K562 (cell line): ENCODE measurements at regions not wholly inside any gene's neighbourhood (a gene's known extent, or its start where the extent isn't known, plus 50 kb on each side); places are given as distances from the start of the nearest gene placed in this dataset.

Experiments used
- ATAC-seq: fragments of 200-7000 bp; cut with Tn5 transposase; 3 replicates; pipeline ENCODE4 v1.9.1; 2020; ENCODE audit warnings: moderate library complexity
- BruUV-seq: library from RNA; stranded (reverse); fragments of 400-500 nt; replicated peaks from 2 replicates; lab custom pipeline; 2021; lab: Mats Ljungman, UMichigan
- CTCF ChIA-PET: fragments of 300-600 bp; formaldehyde crosslinking; extraction: SDS; loops from one replicate; lab custom pipeline; 2021; ENCODE audit warnings: low intra/inter-chr PET ratio; lab: Yijun Ruan, JAX
- POLR2A ChIA-PET: fragments of 300-600, 350-650 bp; sonication (Branson Sonifier 250); formaldehyde crosslinking; extraction: SDS; loops from one replicate; lab custom pipeline; 2021; ENCODE audit warnings: antibody characterized with exemption, inconsistent platforms; lab: Yijun Ruan, JAX
- DNase-seq, 4 experiments: peaks; one replicate each; pipeline versions ENCODE4 v3.0.0 to v3.0.0-alpha.2; 2011 to 2018; ENCODE audit warnings: low spot score in 3 of 4, mixed read lengths in 3 of 4; ENCODE audit errors: extremely low read depth in 1 of 4
- FAIRE-seq: peaks from 2 replicates; lab custom pipeline; 2011; peaks lifted over from hg19 to GRCh38; lab: Jason Lieb, UNC
- H2AFZ ChIP-seq: 2 replicates; pipeline ENCODE4 v1.6.0; 2011; ENCODE audit warnings: low read depth, low read length, control low read depth, inconsistent platforms
- H3K27ac ChIP-seq: fragments of 200-600 bp; 3 replicates; pipeline ENCODE4 v1.8.0; 2011; ENCODE audit warnings: low read depth, mild to moderate bottlenecking, control low read depth, inconsistent platforms, low read length, moderate library complexity, mixed read lengths; ENCODE audit errors: extremely low read depth
- H3K27me3 ChIP-seq, 2 experiments: fragments of 300-600 bp in 1 of 2; 2 replicates in 1 of 2; 3 replicates in 1 of 2; pipeline versions ENCODE4 v1.6.0 to v1.8.0; 2011; ENCODE audit warnings: inconsistent platforms in 2 of 2, low read length in 2 of 2, mild to moderate bottlenecking in 1 of 2, mixed read lengths in 1 of 2, moderate library complexity in 1 of 2; ENCODE audit not compliant: control insufficient read depth in 2 of 2, insufficient read depth in 2 of 2
- H3K36me3 ChIP-seq: fragments of 300-600 bp; 3 replicates; pipeline ENCODE4 v1.8.0; 2011; ENCODE audit warnings: mild to moderate bottlenecking, low read length, inconsistent platforms; ENCODE audit not compliant: control insufficient read depth, insufficient read depth
- H3K4me1 ChIP-seq, 2 experiments: fragments of 200-600 bp in 1 of 2; replicated peaks in 1 of 2; 2 replicates in 1 of 2; 3 replicates in 1 of 2; pipeline versions ENCODE4 v1.5.1 to v1.8.0; 2011; ENCODE audit warnings: inconsistent platforms in 2 of 2, low read length in 2 of 2, mild to moderate bottlenecking in 1 of 2, mixed read lengths in 1 of 2, moderate library complexity in 1 of 2; ENCODE audit not compliant: control insufficient read depth in 2 of 2, insufficient read depth in 2 of 2
- H3K4me2 ChIP-seq: 2 replicates; pipeline ENCODE4 v1.6.1; 2011; ENCODE audit warnings: low read length, control low read depth, inconsistent platforms, mixed read lengths; ENCODE audit not compliant: insufficient read depth
- H3K4me3 ChIP-seq: fragments of 200-600 bp; sonication (generic), shearing (Covaris generic); 2 replicates; pipeline ENCODE4 v1.5.1; 2016; ENCODE audit warnings: control low read depth, inconsistent platforms
- H3K79me2 ChIP-seq: fragments of 200-600 bp; 3 replicates; pipeline ENCODE4 v1.8.0; 2011; ENCODE audit warnings: low read length, inconsistent platforms; ENCODE audit not compliant: control insufficient read depth, insufficient read depth
- H3K9ac ChIP-seq, 2 experiments: 2 replicates each; pipeline versions ENCODE4 v1.6.0 to v1.6.1; 2011; ENCODE audit warnings: low read depth in 2 of 2, low read length in 2 of 2, control low read depth in 1 of 2, inconsistent platforms in 1 of 2, mild to moderate bottlenecking in 1 of 2, mixed read lengths in 1 of 2; ENCODE audit not compliant: insufficient read depth in 1 of 2
- H3K9me1 ChIP-seq: one replicate; pipeline ENCODE4 v1.6.0; 2011; ENCODE audit warnings: inconsistent platforms, mild to moderate bottlenecking, low read length, moderate library complexity; ENCODE audit not compliant: control insufficient read depth, insufficient read depth
- H3K9me3 ChIP-seq: replicated peaks from 2 replicates; pipeline ENCODE4 v1.5.1; 2011; ENCODE audit warnings: low read depth, low read length, inconsistent platforms; ENCODE audit not compliant: control insufficient read depth, insufficient read depth
- H4K20me1 ChIP-seq: replicated peaks from 2 replicates; pipeline ENCODE4 v1.6.1; 2011; ENCODE audit warnings: low read length, inconsistent platforms, mixed read lengths; ENCODE audit not compliant: control insufficient read depth, insufficient read depth
- CBX2 ChIP-seq: fragments of 200-600 bp; sonication (generic); IDR thresholded peaks from one replicate; pipeline ENCODE4 v1.6.1; 2012; ENCODE audit warnings: mild to moderate bottlenecking, low read length, inconsistent platforms; ENCODE audit not compliant: insufficient read depth, poor library complexity, severe bottlenecking
- CC2D1A ChIP-seq: fragments of 450-650 bp; IDR thresholded peaks from 2 replicates; pipeline ENCODE4 v1.6.1; 2017; ENCODE audit warnings: mild to moderate bottlenecking
- CEBPZ ChIP-seq: fragments of 150-350 bp; IDR thresholded peaks from 2 replicates; pipeline ENCODE4 v1.6.1; 2014; ENCODE audit warnings: low read depth, mild to moderate bottlenecking, low read length, borderline replicate concordance
- HNRNPK ChIP-seq: fragments of 200-400 bp; formaldehyde crosslinking; IDR thresholded peaks from one replicate; pipeline ENCODE4 v1.6.1; 2018; ENCODE audit warnings: mild to moderate bottlenecking, low read depth, low read length; ENCODE audit not compliant: poor library complexity, severe bottlenecking
- MXI1 ChIP-seq: IDR thresholded peaks from 2 replicates; pipeline ENCODE4 v1.6.1; 2011; ENCODE audit warnings: low read depth, mild to moderate bottlenecking, improper control_type of control experiment, low read length
- NCOA4 ChIP-seq: fragments of 450-650 bp; IDR thresholded peaks from 2 replicates; pipeline ENCODE4 v1.6.1; 2018; ENCODE audit warnings: mild to moderate bottlenecking; ENCODE audit not compliant: partially characterized antibody
- OTX1 ChIP-seq: fragments of 450-650 bp; formaldehyde crosslinking; IDR thresholded peaks from 2 replicates; pipeline ENCODE4 v1.4.0; 2022; ENCODE audit warnings: mild to moderate bottlenecking
- TCFL5 ChIP-seq: fragments of 250-450 bp; sonication (Bioruptor Pico); conservative IDR thresholded peaks from 2 replicates; pipeline ENCODE4 v1.6.1; 2021; ENCODE audit warnings: mild to moderate bottlenecking, moderate library complexity, matching md5 sums
- ZNF398 ChIP-seq: fragments of 250-450 bp; sonication (Bioruptor Pico); IDR thresholded peaks from 2 replicates; pipeline ENCODE4 v1.8.0; 2021; ENCODE audit warnings: moderate library complexity, mild to moderate bottlenecking, inconsistent platforms
- ZNF717 ChIP-seq: fragments of 250-450 bp; sonication (Bioruptor Pico); IDR thresholded peaks from 2 replicates; pipeline ENCODE4 v1.5.0; 2021
- ZNF766 ChIP-seq: fragments of 200-800 bp; sonication (Bioruptor generic); conservative IDR thresholded peaks from 2 replicates; pipeline ENCODE4 v1.6.1; 2016; ENCODE audit warnings: missing genetic modification characterization, missing compliant biosample characterization
- WGBS: fragments of 100-300 bp; shearing (Covaris generic); methylation state at CpG from one replicate; pipeline ENCODE4 v1.1.6; 2016; ENCODE audit warnings: low coverage, mixed read lengths; ENCODE audit not compliant: insufficient coverage; ENCODE audit errors: missing lambda C conversion rate; 5-methylcytosine and 5-hydroxymethylcytosine counted together
- in situ Hi-C: fragments of 300-500 bp; cut with MboI; formaldehyde crosslinking; loops from 4 replicates; pipeline ENCODE4 v1.15.0; 2018; ENCODE audit warnings: inconsistent platforms, mixed read lengths
- intact Hi-C: fragments of 100-400 bp; cut with micrococcal nuclease; formaldehyde crosslinking; loops from 2 replicates; pipeline ENCODE4 v1.14.2; 2022

DNA sequence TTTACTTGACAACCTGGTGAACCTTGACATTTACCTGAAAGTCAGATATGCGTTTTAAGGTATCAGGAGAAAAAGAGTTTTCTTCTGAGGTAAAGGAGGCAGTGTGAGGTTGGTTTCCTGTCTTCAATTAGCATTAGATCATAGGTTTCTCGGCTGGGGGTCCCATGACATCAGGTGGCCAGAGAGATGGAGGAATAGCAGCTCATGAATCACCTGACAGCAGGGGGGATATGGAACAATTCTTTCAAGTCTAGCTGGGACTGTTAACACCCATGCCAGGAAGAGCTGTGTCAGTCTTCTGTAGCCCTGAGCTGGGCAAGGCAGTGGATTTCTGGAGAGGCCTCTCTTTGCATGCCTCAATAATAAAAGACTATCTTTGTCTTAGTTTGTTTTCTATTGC lies 108.0 kb upstream of the TMEM170B start:
- no peak for ATAC-seq
- no peak for DNase-seq
- Histone ChIP-seq H3K36me3 (no peaks in the 10 kb centered on the region), H3K9me1 (no peaks in the 10 kb centered on the region), H3K4me3 (no peak overlapping the region), H3K4me1 (no peaks in the 10 kb centered on the region), H3K4me2 (no peak overlapping the region), H3K79me2 (no peaks in the 10 kb centered on the region), H3K27me3 (peaks cover 3 to 6% of the 10 kb centered on the region in 2 experiments; a peak in 3 of 5 replicates), H2AFZ (no peak overlapping the region), H3K9ac (no peak overlapping the region), H3K27ac (no peak overlapping the region), H4K20me1 (no peaks in the 10 kb centered on the region), H3K9me3 (no peaks in the 10 kb centered on the region)
- in situ Hi-C loops (no loop called here), intact Hi-C loops (no loop called here)
- ChIA-PET CTCF (no interaction called here), POLR2A (interaction anchor here (0.6 kb wide), 2 partner anchors 13 to 47 kb away, joined by 3 read pairs; no protein-coding TSS in a partner anchor)
- TF ChIP-seq ZNF398 (CRISPR knock-in tag) (no peak), CC2D1A (no peak), ZNF717 (no peak), OTX1 (CRISPR knock-in tag) (no peak), MXI1 (no peak), ZNF766 (CRISPR knock-in tag) (no peak), CBX2 (no peak), NCOA4 (no peak), HNRNPK (no peak), TCFL5 (CRISPR knock-in tag) (no peak), CEBPZ (no peak)
- 0% methylated on average over 2 of the region's 2 CpGs for WGBS
- FAIRE-seq = no peak
- no TSS peak for BruUV-seq
